Coronary artery (tissue), 2 donors: ENCODE measurements at regions not wholly inside any gene's neighbourhood (a gene's known extent, or its start where the extent isn't known, plus 50 kb on each side); places are given as distances from the start of the nearest gene placed in this dataset.
"Not testable (repeated sequence)": the region's sequence is repeated elsewhere in the genome, so short reads cannot be mapped to it uniquely, and the experiment has no call there.

Source experiments
- DNase-seq: peaks from one replicate; pipeline ENCODE4 v3.0.0-alpha.2; 2017; ENCODE audit warnings: low spot score
- H3K27ac ChIP-seq, 2 donors: fragments of 200-600 bp; sonication (generic); one replicate each; pipeline ENCODE4 v1.5.1; 2016 to 2019
- H3K4me3 ChIP-seq: fragments of 200-600 bp; sonication (generic); 2 replicates; pipeline ENCODE4 v1.5.1; 2016; ENCODE audit warnings: mild to moderate bottlenecking, moderate library complexity
- TF ChIP-seq, protein P1 (sequence below): fragments of 200-600 bp; sonication (generic); IDR thresholded peaks from one replicate; pipeline ENCODE4 v1.5.1; 2019; ENCODE audit warnings: antibody characterized with exemption

GRCh38 chr2:239866350-239866749 is 158.8 kb downstream of the NDUFA10 start:
- H3K27ac ChIP-seq, result no peak overlapping the region
- TF ChIP-seq, protein P1, sequence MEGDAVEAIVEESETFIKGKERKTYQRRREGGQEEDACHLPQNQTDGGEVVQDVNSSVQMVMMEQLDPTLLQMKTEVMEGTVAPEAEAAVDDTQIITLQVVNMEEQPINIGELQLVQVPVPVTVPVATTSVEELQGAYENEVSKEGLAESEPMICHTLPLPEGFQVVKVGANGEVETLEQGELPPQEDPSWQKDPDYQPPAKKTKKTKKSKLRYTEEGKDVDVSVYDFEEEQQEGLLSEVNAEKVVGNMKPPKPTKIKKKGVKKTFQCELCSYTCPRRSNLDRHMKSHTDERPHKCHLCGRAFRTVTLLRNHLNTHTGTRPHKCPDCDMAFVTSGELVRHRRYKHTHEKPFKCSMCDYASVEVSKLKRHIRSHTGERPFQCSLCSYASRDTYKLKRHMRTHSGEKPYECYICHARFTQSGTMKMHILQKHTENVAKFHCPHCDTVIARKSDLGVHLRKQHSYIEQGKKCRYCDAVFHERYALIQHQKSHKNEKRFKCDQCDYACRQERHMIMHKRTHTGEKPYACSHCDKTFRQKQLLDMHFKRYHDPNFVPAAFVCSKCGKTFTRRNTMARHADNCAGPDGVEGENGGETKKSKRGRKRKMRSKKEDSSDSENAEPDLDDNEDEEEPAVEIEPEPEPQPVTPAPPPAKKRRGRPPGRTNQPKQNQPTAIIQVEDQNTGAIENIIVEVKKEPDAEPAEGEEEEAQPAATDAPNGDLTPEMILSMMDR, result no peak
- H3K4me3 ChIP-seq, result no peak overlapping the region
- no peak for DNase-seq

GRCh38 chr2:239865856-239866255 is 159.3 kb downstream of the NDUFA10 start:
- not testable (repeated sequence) for H3K27ac ChIP-seq, H3K4me3 ChIP-seq, DNase-seq

DNA sequence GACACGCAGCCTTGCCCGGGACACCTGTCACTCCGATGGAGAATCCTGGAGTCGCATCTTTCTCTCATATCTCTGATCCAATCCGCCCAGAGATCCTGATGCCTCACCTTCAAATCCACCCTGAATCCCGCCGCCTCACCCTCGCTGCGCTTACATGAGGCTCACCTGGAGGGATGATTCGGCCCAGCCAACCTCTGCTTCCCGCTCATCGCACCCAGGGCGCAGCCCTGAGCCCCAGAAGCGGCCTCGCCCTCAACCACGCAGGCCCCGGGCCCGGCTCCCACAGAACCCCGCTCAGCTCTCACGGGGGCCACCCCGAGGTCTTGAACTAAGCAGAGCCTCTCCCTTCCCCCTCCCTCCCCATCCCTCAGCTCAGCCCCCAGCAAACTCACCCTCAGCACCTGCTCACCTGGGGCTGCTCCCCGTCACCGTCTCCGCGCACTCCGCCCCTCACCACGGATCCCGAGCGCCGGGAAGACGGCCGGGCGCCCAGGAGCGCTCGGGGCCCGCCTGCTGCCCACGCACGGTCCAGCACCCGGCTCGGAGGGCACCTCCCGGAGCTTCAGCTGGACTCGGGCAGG is 160.0 kb downstream of the NDUFA10 start:
- DNase-seq, result no peak
- no peak overlapping the region for H3K27ac ChIP-seq
- TF ChIP-seq, protein P1, result no peak
- no peak overlapping the region for H3K4me3 ChIP-seq

- TF ChIP-seq, protein P1, result no peak
- no peak overlapping the region for H3K4me3 ChIP-seq
- H3K27ac ChIP-seq, result no peak overlapping the region
- no peak for DNase-seq
Observed at GRCh38 chr2:239864247-239865058, 160.7 kb downstream of the NDUFA10 start.

- DNase-seq, result no peak
- TF ChIP-seq, protein P1, result no peak
- Histone ChIP-seq H3K27ac (no peak overlapping the region), H3K4me3 (no peak overlapping the region)
Observed at GRCh38 chr2:239862613-239863012, 162.5 kb downstream of the NDUFA10 start.

DNA sequence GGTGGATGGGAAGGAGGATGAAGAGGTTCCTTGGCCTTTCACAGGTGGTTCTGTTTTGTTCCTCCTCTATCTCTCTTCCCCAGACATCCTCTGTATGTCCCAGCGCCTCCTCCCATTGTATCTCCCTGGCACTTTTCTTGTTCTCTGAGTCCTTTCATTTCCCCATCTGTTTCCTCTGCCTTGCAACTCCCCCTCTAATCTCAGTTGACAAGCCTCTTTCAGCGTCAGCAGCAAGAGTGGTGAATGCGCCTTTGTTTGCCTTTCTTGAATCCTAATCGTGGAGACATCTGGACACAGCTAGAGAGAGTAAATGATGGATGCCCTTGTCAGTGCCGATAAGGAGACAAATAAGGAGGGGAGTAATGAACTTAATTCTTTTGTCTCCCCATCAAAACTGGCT is 167.0 kb downstream of the NDUFA10 start:
- no peak overlapping the region for H3K27ac ChIP-seq
- H3K4me3 ChIP-seq, result no peak overlapping the region
- no peak for DNase-seq
- TF ChIP-seq, protein P1, result no peak

DNA sequence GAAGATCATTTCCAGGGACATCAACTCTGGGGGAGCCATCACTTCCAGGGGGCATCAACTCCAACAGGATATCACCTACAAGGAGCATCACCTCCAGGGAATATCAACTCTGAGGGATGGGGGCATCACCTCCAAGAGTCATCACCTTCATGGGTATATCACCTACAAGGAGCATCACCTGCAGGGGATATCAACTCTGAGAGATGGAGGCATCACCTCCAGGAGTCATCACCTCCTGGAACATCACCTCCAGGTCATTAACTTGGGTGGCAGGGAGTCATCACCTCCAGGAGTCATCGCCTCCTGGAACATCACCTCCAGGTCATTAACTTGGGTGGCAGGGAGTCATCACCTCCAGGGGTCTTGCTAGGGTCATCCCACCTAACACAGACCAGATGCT is 167.6 kb downstream of the NDUFA10 start:
- no peak for DNase-seq
- TF ChIP-seq, protein P1, result no peak
- no peak overlapping the region for H3K27ac ChIP-seq
- no peak overlapping the region for H3K4me3 ChIP-seq
